Ovary (tissue), 3 donors: ENCODE measurements at regions not wholly inside any gene's neighbourhood (a gene's known extent, or its start where the extent isn't known, plus 50 kb on each side); places are given as distances from the start of the nearest gene placed in this dataset.

Experiments
- CTCF ChIP-seq, 3 donors: fragments of 450-650 bp in 2 of 3; fragments of 200-600 bp in 1 of 3; IDR thresholded peaks; one replicate each; pipeline versions ENCODE4 v1.5.1 to v1.8.0; 2016 to 2022; ENCODE audit warnings: antibody characterized with exemption in 3 of 3, mild to moderate bottlenecking in 1 of 3
- EP300 ChIP-seq: sonication (generic); formaldehyde crosslinking; IDR thresholded peaks from one replicate; pipeline ENCODE4 v1.6.1; 2017; ENCODE audit warnings: antibody characterized with exemption
- donor health status: DM: no; HTN: no; CAD: no.

- no peak for TF ChIP-seq CTCF (IDR thresholded peaks at IDR 0.05)
- TF ChIP-seq EP300, result no peak
Measured at GRCh38 chr15:39219608-39220007, 361.3 kb upstream of the THBS1 start.
